ACC112 (cell line): ENCODE measurements at regions not wholly inside any gene's neighbourhood (a gene's known extent, or its start where the extent isn't known, plus 50 kb on each side); places are given as distances from the start of the nearest gene placed in this dataset.

Source experiments
- H2AFZ ChIP-seq: fragments of 200-600 bp; sonication (generic); one replicate; pipeline ENCODE4 v1.6.0; 2017; ENCODE audit warnings: antibody characterized with exemption, low read length; ENCODE audit not compliant: unreplicated experiment
- H3K27ac ChIP-seq: fragments of 200-600 bp; sonication (generic); 2 replicates; pipeline ENCODE4 v1.5.1; 2014; ENCODE audit warnings: low read depth, mild to moderate bottlenecking, antibody characterized with exemption, low read length, moderate library complexity
- H3K27me3 ChIP-seq: fragments of 200-600 bp; sonication (generic); 2 replicates; pipeline ENCODE4 v1.6.1; 2014; ENCODE audit warnings: mild to moderate bottlenecking, antibody characterized with exemption, low read length, moderate library complexity, mixed read lengths; ENCODE audit not compliant: insufficient read depth
- H3K36me3 ChIP-seq: fragments of 200-600 bp; sonication (generic); 2 replicates; pipeline ENCODE4 v1.6.1; 2016; ENCODE audit warnings: mild to moderate bottlenecking, antibody characterized with exemption, low read length, moderate library complexity, mixed read lengths; ENCODE audit not compliant: insufficient read depth
- H3K4me1 ChIP-seq: fragments of 200-600 bp; sonication (generic); one replicate; pipeline ENCODE4 v1.6.1; 2016; ENCODE audit warnings: low read length, mixed read lengths; ENCODE audit not compliant: insufficient read depth, unreplicated experiment, control insufficient read depth
- H3K4me3 ChIP-seq: fragments of 200-600 bp; sonication (generic); 2 replicates; pipeline ENCODE4 v1.5.1; 2014; ENCODE audit warnings: mild to moderate bottlenecking, low read depth, low read length
- H3K79me2 ChIP-seq: fragments of 200-600 bp; sonication (generic); one replicate; pipeline ENCODE4 v1.6.0; 2016; ENCODE audit warnings: low read length; ENCODE audit not compliant: control insufficient read depth, unreplicated experiment, insufficient read depth

DNA sequence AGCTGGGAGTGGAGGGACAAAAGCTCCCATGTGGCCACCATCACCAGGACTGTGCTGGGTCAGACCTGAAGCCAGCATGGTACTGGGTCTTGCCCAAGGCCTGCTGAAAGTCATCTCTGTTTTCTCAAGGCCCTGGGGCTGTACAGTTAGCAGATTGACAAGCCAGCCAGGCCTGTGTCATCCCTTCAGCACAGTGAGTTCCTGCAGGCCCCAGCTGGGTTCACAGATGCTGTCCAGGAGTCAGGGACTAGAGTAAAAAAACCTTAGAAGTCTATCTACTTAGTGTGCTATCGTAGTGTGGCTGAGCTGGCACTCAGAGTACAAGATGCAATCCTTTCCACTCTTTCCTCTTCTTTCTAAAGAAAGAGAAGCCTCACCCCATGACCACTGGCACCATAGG lies 246.0 kb upstream of the NAALADL2 start:
- no peak overlapping the region for H2AFZ ChIP-seq
- no peak overlapping the region for H3K4me3 ChIP-seq
- H3K27me3 ChIP-seq, result no peaks in the 10 kb centered on the region
- H3K27ac ChIP-seq, result no peak overlapping the region
- no peaks in the 10 kb centered on the region for H3K4me1 ChIP-seq
- H3K79me2 ChIP-seq, result no peaks in the 10 kb centered on the region
- no peaks in the 10 kb centered on the region for H3K36me3 ChIP-seq

DNA sequence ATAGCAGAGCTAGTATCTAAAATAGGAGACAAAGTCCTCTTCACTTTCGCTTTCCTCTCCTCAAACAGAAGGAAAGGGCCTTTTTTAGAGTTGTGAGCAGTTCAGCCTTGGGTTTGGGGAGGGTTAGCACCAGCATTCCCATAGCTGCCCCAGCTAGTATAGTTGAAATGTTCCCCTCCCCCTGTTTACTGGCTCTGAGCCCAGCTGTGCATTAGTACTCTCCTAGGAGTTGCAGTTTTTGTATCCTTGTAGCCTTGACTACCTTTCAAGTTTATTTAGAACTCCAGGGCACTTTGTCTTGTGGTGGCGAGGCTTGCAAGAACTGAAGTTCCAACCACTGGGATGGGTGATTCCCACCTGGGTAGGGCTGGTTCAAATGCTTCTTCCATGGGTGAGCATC lies 245.1 kb upstream of the NAALADL2 start:
- Histone ChIP-seq H3K4me3 (no peak overlapping the region), H3K27me3 (no peaks in the 10 kb centered on the region), H3K79me2 (no peaks in the 10 kb centered on the region), H3K36me3 (no peaks in the 10 kb centered on the region), H3K4me1 (no peaks in the 10 kb centered on the region), H3K27ac (no peak overlapping the region), H2AFZ (no peak overlapping the region)

DNA sequence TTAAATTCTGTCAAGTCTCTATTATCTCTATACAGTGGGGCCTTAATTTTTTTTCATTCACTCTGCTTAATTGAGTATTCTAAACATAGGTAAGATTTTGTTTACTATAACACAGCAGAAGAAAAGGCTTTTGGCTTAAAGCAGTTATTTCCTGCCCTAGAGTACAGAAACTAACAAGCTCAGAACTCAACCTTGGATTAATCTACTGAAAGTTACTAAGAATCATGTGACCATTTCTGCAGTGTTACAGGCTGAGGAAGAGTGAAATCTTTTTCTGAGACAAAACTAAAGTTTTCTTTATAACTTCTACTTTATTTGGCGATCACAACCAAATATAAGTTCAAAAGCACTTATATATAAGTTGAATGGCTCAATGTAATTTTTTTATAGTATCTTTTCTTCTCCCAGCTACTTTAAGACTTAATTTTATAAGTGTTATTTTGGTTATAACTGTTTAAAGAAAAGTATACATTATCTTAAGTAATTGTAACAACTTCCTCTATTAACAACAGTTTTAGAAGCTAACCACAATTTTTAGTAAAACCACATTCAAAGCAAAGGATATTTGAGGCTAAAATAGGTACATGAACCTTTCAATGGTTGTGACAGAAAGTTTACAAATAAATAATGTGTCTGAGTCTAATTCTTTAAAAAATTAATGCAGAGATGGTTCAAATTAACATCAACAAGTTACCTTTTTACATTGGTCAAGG lies 240.6 kb upstream of the NAALADL2 start:
- no peak overlapping the region for H3K4me3 ChIP-seq
- no peaks in the 10 kb centered on the region for H3K36me3 ChIP-seq
- H2AFZ ChIP-seq, result no peak overlapping the region
- no peak overlapping the region for H3K27ac ChIP-seq
- no peaks in the 10 kb centered on the region for H3K27me3 ChIP-seq
- no peaks in the 10 kb centered on the region for H3K4me1 ChIP-seq
- no peaks in the 10 kb centered on the region for H3K79me2 ChIP-seq

DNA sequence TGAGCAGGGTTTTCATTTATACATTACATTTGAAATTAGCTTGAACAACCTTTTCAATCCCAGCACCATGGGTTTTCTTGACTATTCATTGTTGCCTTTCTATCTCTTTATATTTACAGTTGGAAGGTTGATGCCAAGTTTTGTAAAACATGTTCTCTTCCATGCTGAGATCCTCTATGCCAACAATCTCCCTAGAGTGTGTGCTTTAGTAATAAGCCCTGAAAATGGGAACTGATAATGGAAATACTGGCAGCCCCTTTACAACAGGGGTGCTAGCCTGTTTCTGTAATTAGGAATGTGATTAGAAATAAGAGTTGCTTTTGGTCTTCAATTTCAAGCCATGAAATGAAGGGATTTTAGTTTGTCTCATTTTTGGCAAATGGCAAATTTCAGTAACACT lies 239.9 kb upstream of the NAALADL2 start:
- Histone ChIP-seq H3K27ac (no peak overlapping the region), H3K36me3 (no peaks in the 10 kb centered on the region), H3K27me3 (no peaks in the 10 kb centered on the region), H2AFZ (no peak overlapping the region), H3K4me3 (no peak overlapping the region), H3K4me1 (no peaks in the 10 kb centered on the region), H3K79me2 (no peaks in the 10 kb centered on the region)

DNA sequence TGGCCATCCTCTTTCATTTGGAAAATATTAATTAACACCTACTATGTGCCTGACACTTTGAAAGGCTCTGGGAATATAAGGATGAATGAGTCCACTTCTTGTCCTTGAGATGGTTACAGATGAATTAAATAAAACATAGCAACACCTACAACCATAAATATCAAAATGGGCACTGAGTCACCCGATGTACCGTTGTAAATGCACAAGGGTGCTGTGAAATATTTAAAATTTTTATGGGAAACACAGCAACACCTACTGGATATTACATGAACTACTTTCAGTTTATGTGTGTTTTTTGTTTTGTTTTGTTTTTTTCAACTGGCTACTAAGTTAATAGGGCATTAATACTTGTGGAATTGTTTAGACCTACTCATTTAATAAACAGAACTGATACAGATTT lies 239.0 kb upstream of the NAALADL2 start:
- H3K27me3 ChIP-seq, result no peaks in the 10 kb centered on the region
- H2AFZ ChIP-seq, result peak overlapping the region; percentile 35
- H3K4me3 ChIP-seq, result no peak overlapping the region
- H3K36me3 ChIP-seq, result no peaks in the 10 kb centered on the region
- no peak overlapping the region for H3K27ac ChIP-seq
- no peaks in the 10 kb centered on the region for H3K79me2 ChIP-seq
- H3K4me1 ChIP-seq, result no peaks in the 10 kb centered on the region

DNA sequence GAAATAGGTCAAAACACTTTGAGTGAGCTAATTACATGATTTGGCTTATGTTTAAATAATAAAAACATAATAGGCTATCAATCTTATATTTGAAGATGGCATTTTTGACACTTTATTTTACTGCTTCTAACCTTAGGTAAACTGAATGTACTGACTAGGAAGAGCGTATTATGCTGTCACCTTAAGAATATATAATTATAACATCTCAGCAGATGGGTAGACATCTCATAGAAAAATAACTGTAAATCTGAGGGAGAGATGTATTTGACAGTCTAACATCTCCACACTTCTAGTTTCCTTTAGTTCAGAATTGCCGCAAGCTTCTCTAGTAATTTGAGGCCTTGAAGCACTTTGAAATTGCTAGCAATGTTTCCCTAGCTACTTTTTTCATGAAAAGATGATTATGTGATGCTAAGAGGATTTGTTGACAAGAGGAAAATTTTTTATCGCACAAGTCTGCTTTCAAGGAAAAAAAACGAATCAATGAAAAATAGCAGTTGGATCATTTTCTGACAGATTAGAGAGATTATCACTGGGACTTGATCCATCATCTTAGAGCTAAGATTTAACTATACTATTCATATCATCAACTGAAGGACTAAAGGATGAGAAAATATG lies 238.2 kb upstream of the NAALADL2 start:
- Histone ChIP-seq H3K27ac (no peak overlapping the region), H3K27me3 (no peaks in the 10 kb centered on the region), H3K4me1 (no peaks in the 10 kb centered on the region), H3K36me3 (no peaks in the 10 kb centered on the region), H2AFZ (peak overlapping the region; percentile 35), H3K79me2 (no peaks in the 10 kb centered on the region), H3K4me3 (no peak overlapping the region)

DNA sequence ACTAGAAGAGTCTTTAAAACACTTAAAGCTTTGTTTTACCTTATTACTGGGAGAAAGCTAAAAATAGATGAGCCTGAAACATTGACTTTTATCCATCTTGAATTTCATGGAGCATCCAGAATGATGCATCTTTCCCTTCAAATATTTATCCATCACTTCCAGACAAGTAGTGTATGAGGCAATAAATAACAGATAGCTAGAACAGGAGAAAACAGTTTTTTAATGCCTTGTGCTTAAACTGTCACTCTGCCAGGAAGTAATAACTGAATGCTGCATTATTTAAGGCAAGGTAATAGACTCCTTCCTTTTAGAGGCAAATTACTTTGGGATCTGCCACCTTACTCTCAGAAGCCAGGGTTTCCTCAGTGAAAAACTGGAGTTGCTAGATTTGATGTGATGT lies 225.8 kb upstream of the NAALADL2 start:
- H3K27ac ChIP-seq, result no peak overlapping the region
- no peaks in the 10 kb centered on the region for H3K36me3 ChIP-seq
- no peak overlapping the region for H3K4me3 ChIP-seq
- H3K79me2 ChIP-seq, result no peaks in the 10 kb centered on the region
- no peaks in the 10 kb centered on the region for H3K4me1 ChIP-seq
- H3K27me3 ChIP-seq, result no peaks in the 10 kb centered on the region
- H2AFZ ChIP-seq, result no peak overlapping the region

DNA sequence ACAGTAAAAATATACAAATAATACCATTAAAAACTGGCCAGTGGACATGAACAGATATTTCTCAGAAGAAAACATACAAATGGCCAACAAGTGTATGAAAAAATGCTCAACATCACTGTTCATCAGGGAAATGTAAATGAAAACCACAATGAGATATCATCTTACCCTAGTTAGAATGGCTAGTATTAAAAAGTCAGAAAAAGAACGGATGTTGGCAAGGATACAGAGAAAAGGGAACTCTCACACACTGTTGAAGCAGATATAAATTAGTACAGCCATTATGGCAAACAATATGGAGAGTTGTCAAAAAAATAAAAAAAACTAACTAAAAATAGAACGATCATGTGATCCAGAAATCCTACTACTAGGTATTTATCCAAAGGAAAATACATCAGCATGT lies 222.7 kb upstream of the NAALADL2 start:
- Histone ChIP-seq H2AFZ (no peak overlapping the region), H3K79me2 (no peaks in the 10 kb centered on the region), H3K4me1 (no peaks in the 10 kb centered on the region), H3K36me3 (no peaks in the 10 kb centered on the region), H3K27me3 (no peaks in the 10 kb centered on the region), H3K4me3 (no peak overlapping the region), H3K27ac (no peak overlapping the region)

DNA sequence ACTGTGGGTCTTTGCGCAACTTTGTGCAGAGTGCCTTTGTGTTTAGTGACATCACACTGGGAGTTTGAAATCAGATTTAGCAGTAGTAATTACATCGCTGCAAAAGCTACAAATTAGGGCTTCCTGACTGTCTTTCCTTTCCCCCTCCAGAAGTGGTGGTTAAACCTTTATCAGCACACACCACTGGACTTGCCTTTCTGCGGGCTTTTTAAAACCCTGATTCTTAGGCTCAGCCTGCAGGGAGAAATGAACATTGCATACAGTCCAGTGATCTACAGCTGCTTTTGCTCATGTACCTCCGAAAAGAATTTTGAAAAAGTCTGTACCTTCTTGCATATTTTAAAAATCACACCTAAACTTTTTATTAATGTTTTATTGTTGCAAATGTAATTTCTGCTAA lies 219.7 kb upstream of the NAALADL2 start:
- no peaks in the 10 kb centered on the region for H3K79me2 ChIP-seq

DNA sequence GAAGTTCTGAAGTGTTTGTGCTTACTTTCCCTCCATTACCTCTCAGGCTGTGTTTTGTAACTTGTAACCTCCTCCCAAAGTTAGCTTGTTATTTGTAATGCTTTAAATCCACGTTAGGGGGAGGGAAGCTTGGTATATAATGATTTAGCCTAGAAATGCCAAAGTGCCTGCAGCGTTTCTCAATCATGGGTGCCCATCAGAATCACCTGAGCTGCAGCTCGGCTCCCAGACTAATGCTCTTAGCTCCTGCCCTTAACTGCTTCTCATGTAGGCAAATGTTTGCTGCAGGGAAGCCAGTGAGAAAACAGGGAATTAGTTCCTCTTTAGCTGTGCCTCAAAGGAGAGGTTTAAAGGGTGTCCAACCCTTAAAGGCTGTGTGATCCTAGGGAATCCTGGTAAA lies 219.2 kb upstream of the NAALADL2 start:
- no peak overlapping the region for H3K4me3 ChIP-seq
- no peaks in the 10 kb centered on the region for H3K36me3 ChIP-seq
- H3K27ac ChIP-seq, result no peak overlapping the region
- H3K27me3 ChIP-seq, result no peaks in the 10 kb centered on the region
- no peak overlapping the region for H2AFZ ChIP-seq
- no peaks in the 10 kb centered on the region for H3K4me1 ChIP-seq
- no peaks in the 10 kb centered on the region for H3K79me2 ChIP-seq

More for the DNA sequence above, 219.7 kb upstream of the NAALADL2 start:
- H3K4me1 ChIP-seq, result no peaks in the 10 kb centered on the region
- no peak overlapping the region for H3K4me3 ChIP-seq
- no peaks in the 10 kb centered on the region for H3K27me3 ChIP-seq
- no peak overlapping the region for H2AFZ ChIP-seq
- no peaks in the 10 kb centered on the region for H3K36me3 ChIP-seq
- H3K27ac ChIP-seq, result no peak overlapping the region

DNA sequence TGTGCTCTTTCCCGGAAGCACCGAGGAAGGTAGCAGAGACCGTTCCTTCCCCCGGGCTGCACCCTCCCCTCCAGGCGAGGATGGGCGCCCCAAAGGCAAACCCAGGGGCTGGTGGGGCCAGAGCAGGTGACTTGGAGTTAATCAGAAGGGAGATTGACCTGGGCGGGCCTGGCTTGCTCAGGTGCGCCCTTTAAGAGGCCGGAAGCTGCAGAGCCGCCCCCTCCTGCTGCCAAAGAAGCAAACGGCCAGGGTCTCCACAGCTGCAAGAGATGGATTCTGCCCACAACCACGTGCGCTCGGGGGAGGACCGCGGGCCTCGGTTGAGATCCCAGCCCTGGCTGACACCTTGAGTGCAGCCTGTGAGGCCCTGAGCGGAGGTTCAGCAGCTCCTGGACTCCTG lies 218.2 kb upstream of the NAALADL2 start:
- Histone ChIP-seq H3K79me2 (no peaks in the 10 kb centered on the region), H3K27me3 (no peaks in the 10 kb centered on the region), H3K27ac (no peak overlapping the region), H3K36me3 (no peaks in the 10 kb centered on the region), H3K4me3 (no peak overlapping the region), H3K4me1 (no peaks in the 10 kb centered on the region), H2AFZ (no peak overlapping the region)
